ENCODE measurements at regions not wholly inside any gene's neighbourhood (a gene's known extent, or its start where the extent isn't known, plus 50 kb on each side); places are given as distances from the start of the nearest gene placed in this dataset.

DNA sequence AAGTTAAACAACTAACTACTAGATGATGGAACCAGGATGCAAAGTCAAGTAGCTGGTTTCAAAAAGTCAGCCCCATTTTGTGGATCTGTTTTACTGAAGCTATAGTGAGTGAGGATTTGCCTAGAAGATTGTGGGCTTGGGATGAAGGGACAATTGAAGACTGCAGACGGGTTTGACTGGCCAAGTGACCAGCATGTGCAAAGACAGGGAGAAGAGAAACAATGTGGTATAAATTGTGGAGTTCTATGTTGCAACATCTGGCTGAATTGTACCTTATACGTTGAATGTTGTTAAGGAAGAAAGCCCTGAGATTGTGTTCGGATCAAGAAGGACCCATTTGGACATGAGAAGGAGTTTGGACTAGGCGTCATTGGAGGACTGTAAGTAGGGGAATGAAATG, 101.8 kb downstream of the MAT2B start:
- H3K4me3 ChIP-seq (replicated peaks; ENCODE audit: low read depth, low read length) = no peak overlapping the region
- TF ChIP-seq, protein P1, sequence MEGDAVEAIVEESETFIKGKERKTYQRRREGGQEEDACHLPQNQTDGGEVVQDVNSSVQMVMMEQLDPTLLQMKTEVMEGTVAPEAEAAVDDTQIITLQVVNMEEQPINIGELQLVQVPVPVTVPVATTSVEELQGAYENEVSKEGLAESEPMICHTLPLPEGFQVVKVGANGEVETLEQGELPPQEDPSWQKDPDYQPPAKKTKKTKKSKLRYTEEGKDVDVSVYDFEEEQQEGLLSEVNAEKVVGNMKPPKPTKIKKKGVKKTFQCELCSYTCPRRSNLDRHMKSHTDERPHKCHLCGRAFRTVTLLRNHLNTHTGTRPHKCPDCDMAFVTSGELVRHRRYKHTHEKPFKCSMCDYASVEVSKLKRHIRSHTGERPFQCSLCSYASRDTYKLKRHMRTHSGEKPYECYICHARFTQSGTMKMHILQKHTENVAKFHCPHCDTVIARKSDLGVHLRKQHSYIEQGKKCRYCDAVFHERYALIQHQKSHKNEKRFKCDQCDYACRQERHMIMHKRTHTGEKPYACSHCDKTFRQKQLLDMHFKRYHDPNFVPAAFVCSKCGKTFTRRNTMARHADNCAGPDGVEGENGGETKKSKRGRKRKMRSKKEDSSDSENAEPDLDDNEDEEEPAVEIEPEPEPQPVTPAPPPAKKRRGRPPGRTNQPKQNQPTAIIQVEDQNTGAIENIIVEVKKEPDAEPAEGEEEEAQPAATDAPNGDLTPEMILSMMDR (IDR thresholded peaks at IDR 0.05; ENCODE audit: low read depth, low read length, missing control alignments) = no peak
- DNase-seq (ENCODE audit: extremely low read depth, low read depth) = no peak

DNA sequence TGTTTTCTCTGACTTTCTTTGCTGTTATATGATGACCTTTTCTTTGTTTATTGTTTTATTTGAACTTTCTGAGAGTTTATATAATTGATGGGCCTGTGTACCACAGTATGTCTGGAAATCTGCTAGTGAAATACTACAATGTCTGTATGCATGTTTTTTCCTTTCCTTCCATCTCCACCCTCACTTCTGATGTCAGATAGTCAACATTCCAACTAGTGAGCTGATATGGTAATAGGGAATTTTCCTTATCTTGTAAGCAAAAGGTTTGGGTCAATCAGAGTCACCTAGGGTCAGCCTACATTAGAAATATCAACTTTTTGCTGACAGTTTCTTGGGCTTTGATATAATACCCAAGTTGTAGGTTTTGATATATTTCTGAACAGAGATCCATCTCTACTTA, 103.2 kb downstream of the MAT2B start:
- DNase-seq (ENCODE audit: extremely low read depth, low read depth) = no peak
- TF ChIP-seq, protein P1 (IDR thresholded peaks at IDR 0.05; ENCODE audit: low read depth, low read length, missing control alignments) = no peak
- no peak overlapping the region for H3K4me3 ChIP-seq (replicated peaks; ENCODE audit: low read depth, low read length)

DNA sequence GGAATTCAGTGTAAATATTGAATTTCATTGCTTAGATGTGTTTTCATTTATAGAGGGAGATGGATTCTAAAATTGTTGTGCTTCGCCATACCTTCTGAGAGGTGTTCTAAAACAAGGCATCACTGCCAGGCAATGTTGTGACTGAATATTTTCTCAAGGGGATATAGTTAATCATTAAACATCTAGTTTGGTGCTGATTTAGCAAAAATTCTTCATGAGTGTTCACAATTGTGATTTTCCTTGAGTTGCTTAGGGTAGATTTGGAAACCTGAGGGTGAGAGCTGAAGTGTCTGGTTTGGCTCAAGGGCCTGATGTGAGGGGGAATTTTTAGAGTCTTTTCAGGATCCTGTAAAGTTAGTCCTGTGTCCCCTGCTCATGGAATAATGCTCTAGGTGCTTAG, 104.5 kb downstream of the MAT2B start:
- H3K4me3 ChIP-seq (replicated peaks; ENCODE audit: low read depth, low read length) = no peak overlapping the region
- TF ChIP-seq, protein P1 (IDR thresholded peaks at IDR 0.05; ENCODE audit: low read depth, low read length, missing control alignments) = no peak
- no peak for DNase-seq (ENCODE audit: extremely low read depth, low read depth)

DNA sequence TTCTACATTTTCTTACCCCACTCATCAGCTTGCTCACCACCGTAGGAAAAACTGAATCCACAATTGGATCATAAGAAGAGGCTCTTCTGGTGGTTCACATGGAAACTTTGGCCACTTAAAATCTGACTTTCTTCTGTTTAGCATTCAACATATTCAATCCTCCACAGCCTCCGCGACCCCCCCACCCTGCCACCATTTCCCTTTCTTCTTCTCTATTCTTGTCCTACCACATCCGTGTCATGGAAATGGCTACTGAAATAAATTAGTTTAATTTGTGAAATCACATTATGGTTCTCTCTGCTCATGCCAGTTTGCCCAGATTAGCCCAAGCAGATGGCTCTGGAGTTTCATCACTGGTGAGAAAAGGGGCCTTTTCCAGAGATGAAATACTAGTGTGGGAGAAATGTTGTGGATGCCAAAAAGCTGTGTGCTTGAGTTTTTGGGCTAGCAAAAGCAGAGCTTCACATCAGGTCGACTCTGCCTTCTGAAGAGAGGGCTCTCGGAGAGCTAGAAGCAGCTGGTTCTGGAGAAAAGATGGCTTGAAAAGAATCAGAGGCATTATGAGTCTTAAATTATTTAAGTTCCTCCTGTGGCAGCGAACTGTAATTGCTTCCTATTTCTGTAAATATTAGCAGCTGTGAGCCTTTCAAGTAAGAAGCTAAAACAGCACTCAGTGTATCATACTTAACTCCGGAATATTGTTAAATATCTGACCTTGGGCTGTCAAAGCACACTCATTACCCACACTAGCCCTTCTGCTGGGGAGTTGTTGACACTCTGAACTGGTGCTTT, 107.1 kb downstream of the MAT2B start:
- DNase-seq (ENCODE audit: extremely low read depth, low read depth) = no peak
- no peak overlapping the region for H3K4me3 ChIP-seq (replicated peaks; ENCODE audit: low read depth, low read length)
- TF ChIP-seq, protein P1 (IDR thresholded peaks at IDR 0.05; ENCODE audit: low read depth, low read length, missing control alignments) = no peak

DNA sequence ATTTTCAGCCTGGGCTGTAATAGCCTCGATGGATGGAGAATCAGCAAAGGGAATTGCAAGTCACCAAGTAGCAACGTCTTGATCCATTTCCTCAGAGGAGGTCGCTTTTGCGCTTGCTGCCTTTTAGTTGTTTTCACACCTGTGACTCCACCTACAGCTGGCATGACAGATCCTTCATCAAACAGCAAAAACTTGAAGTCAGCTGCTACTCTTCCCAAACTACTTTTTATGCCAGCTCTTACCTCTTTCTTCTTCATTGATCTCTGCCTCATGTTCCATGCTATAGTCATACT, 107.7 kb downstream of the MAT2B start:
- TF ChIP-seq, protein P1 (IDR thresholded peaks at IDR 0.05; ENCODE audit: low read depth, low read length, missing control alignments) = no peak
- DNase-seq (ENCODE audit: extremely low read depth, low read depth) = no peak
- no peak overlapping the region for H3K4me3 ChIP-seq (replicated peaks; ENCODE audit: low read depth, low read length)

DNA sequence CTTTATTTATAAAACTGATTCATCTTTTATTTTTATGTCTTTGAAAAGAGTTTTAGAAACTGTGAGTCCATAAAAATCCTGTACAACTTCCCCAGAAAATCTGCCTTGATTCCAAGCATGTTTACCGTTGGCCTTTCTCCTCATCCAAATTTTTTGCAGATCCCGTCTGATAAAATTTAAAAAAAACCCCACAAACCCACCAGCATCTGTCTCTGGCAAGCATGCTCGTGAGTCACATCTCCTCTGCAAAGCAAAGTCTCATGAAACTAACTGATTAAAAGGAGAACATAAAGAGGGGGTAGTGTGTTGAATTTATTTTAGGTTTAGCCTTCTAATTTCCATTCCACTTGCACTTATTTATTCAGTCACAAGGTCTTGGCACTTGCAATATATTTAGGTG, 109.4 kb downstream of the MAT2B start:
- DNase-seq (ENCODE audit: extremely low read depth, low read depth) = no peak
- TF ChIP-seq, protein P1 (IDR thresholded peaks at IDR 0.05; ENCODE audit: low read depth, low read length, missing control alignments) = no peak
- no peak overlapping the region for H3K4me3 ChIP-seq (replicated peaks; ENCODE audit: low read depth, low read length)
